Transverse colon (tissue), 4 donors: ENCODE measurements at regions not wholly inside any gene's neighbourhood (a gene's known extent, or its start where the extent isn't known, plus 50 kb on each side); places are given as distances from the start of the nearest gene placed in this dataset.

Source experiments
- EP300 ChIP-seq: sonication (generic); formaldehyde crosslinking; IDR thresholded peaks from one replicate; pipeline ENCODE4 v1.6.1; 2017; ENCODE audit warnings: antibody characterized with exemption, low read depth
- POLR2A ChIP-seq: fragments of 450-650 bp; IDR thresholded peaks from one replicate; pipeline ENCODE4 v1.6.1; 2016; ENCODE audit warnings: antibody characterized with exemption, mild to moderate bottlenecking, moderate library complexity
- POLR2AphosphoS5 ChIP-seq, 3 donors: sonication (generic); formaldehyde crosslinking; IDR thresholded peaks; one replicate each; pipeline ENCODE4 v1.6.1; 2016; ENCODE audit warnings: antibody characterized with exemption in 3 of 3
- TF ChIP-seq, protein P1 (sequence below), 5 experiments: fragments of 200-600 bp in 3 of 5; fragments of 450-650 bp in 2 of 5; sonication (generic) in 3 of 5; IDR thresholded peaks; 1 replicate in 2 of 5; 2 replicates in 3 of 5; pipeline ENCODE4 v1.5.1; 2016 to 2017; ENCODE audit warnings: antibody characterized with exemption in 5 of 5, inconsistent platforms in 3 of 5, mild to moderate bottlenecking in 2 of 5, moderate library complexity in 1 of 5

GRCh38 chr6:141659582-141659981 lies 473.1 kb upstream of the GJE1 start:
- TF ChIP-seq, protein P1, sequence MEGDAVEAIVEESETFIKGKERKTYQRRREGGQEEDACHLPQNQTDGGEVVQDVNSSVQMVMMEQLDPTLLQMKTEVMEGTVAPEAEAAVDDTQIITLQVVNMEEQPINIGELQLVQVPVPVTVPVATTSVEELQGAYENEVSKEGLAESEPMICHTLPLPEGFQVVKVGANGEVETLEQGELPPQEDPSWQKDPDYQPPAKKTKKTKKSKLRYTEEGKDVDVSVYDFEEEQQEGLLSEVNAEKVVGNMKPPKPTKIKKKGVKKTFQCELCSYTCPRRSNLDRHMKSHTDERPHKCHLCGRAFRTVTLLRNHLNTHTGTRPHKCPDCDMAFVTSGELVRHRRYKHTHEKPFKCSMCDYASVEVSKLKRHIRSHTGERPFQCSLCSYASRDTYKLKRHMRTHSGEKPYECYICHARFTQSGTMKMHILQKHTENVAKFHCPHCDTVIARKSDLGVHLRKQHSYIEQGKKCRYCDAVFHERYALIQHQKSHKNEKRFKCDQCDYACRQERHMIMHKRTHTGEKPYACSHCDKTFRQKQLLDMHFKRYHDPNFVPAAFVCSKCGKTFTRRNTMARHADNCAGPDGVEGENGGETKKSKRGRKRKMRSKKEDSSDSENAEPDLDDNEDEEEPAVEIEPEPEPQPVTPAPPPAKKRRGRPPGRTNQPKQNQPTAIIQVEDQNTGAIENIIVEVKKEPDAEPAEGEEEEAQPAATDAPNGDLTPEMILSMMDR (IDR thresholded peaks at IDR 0.05): no peak
- TF ChIP-seq POLR2A: no peak
- TF ChIP-seq POLR2AphosphoS5 (IDR thresholded peaks at IDR 0.05): no peak
- no peak for TF ChIP-seq EP300
